Liver (tissue), 8 donors: ENCODE measurements at regions not wholly inside any gene's neighbourhood (a gene's known extent, or its start where the extent isn't known, plus 50 kb on each side); places are given as distances from the start of the nearest gene placed in this dataset.

ENCODE experiments used
- DNase-seq: peaks from one replicate; pipeline ENCODE4 v3.0.0-alpha.2; 2017; ENCODE audit warnings: low spot score
- H3K27ac ChIP-seq, 2 donors: one replicate each; pipeline ENCODE4 v1.7.0; 2013; ENCODE audit warnings: inconsistent platforms in 2 of 2, low read length in 2 of 2, control low read depth in 1 of 2, low read depth in 1 of 2, mild to moderate bottlenecking in 1 of 2
- H3K27me3 ChIP-seq, 4 donors: one replicate each; pipeline versions ENCODE4 v1.6.1 to v1.7.0; 2013; ENCODE audit warnings: low read length in 3 of 4, inconsistent platforms in 1 of 4, mild to moderate bottlenecking in 1 of 4, moderate library complexity in 1 of 4; ENCODE audit not compliant: control insufficient read depth in 4 of 4, insufficient read depth in 4 of 4
- H3K36me3 ChIP-seq, 4 donors: one replicate each; pipeline versions ENCODE4 v1.6.1 to v1.7.0; 2013; ENCODE audit warnings: low read length in 3 of 4, mild to moderate bottlenecking in 3 of 4, low read depth in 1 of 4, moderate library complexity in 1 of 4; ENCODE audit not compliant: control insufficient read depth in 4 of 4, insufficient read depth in 3 of 4
- H3K4me1 ChIP-seq, 4 donors: one replicate each; pipeline versions ENCODE4 v1.6.1 to v1.7.0; 2013; ENCODE audit warnings: low read length in 3 of 4, mild to moderate bottlenecking in 3 of 4, moderate library complexity in 1 of 4; ENCODE audit not compliant: control insufficient read depth in 4 of 4, insufficient read depth in 4 of 4
- H3K4me3 ChIP-seq, 3 donors: one replicate each; pipeline versions ENCODE4 v1.6.1 to v1.7.0; 2013; ENCODE audit warnings: low read length in 3 of 3, control low read depth in 1 of 3, low read depth in 1 of 3, mild to moderate bottlenecking in 1 of 3
- H3K9ac ChIP-seq, 2 donors: one replicate each; pipeline ENCODE4 v1.7.0; 2013; ENCODE audit warnings: low read length in 2 of 2, mild to moderate bottlenecking in 2 of 2, moderate library complexity in 2 of 2, control low read depth in 1 of 2, low read depth in 1 of 2
- H3K9me3 ChIP-seq, 4 donors: one replicate each; pipeline versions ENCODE4 v1.6.1 to v1.7.0; 2013; ENCODE audit warnings: low read length in 3 of 4; ENCODE audit not compliant: control insufficient read depth in 4 of 4
- ATF3 ChIP-seq: IDR thresholded peaks from 2 replicates; pipeline ENCODE4 v1.6.1; 2016; ENCODE audit warnings: antibody characterized with exemption
- CTCF ChIP-seq: fragments of 150-350 bp; IDR thresholded peaks from 2 replicates; pipeline ENCODE4 v1.5.1; 2017; ENCODE audit warnings: improper control_type of control experiment, low read depth, low read length; ENCODE audit not compliant: missing input control
- EGR1 ChIP-seq, 2 donors: IDR thresholded peaks; 2 replicates each; pipeline ENCODE4 v1.6.1; 2016 to 2018; ENCODE audit warnings: antibody characterized with exemption in 2 of 2, low read depth in 2 of 2
- FOXA1 ChIP-seq: IDR thresholded peaks from 2 replicates; pipeline ENCODE4 v1.6.1; 2016; ENCODE audit warnings: antibody characterized with exemption
- FOXA2 ChIP-seq: IDR thresholded peaks from 2 replicates; pipeline ENCODE4 v1.6.1; 2016; ENCODE audit warnings: antibody characterized with exemption
- GABPA ChIP-seq, 2 donors: IDR thresholded peaks in 1 of 2; conservative IDR thresholded peaks in 1 of 2; 2 replicates each; pipeline ENCODE4 v1.6.1; 2016; ENCODE audit warnings: antibody characterized with exemption in 2 of 2, mild to moderate bottlenecking in 1 of 2, moderate library complexity in 1 of 2
- HNF4A ChIP-seq, 2 donors: conservative IDR thresholded peaks; 2 replicates each; pipeline ENCODE4 v1.6.1; 2016; ENCODE audit warnings: antibody characterized with exemption in 2 of 2, mild to moderate bottlenecking in 2 of 2
- HNF4G ChIP-seq: IDR thresholded peaks from 2 replicates; pipeline ENCODE4 v1.6.1; 2016; ENCODE audit warnings: antibody characterized with exemption
- JUND ChIP-seq, 2 donors: IDR thresholded peaks; 2 replicates each; pipeline ENCODE4 v1.6.1; 2016; ENCODE audit warnings: antibody characterized with exemption in 2 of 2
- MAX ChIP-seq: IDR thresholded peaks from 2 replicates; pipeline ENCODE4 v1.6.1; 2016; ENCODE audit warnings: antibody characterized with exemption
- NR2F2 ChIP-seq: IDR thresholded peaks from 2 replicates; pipeline ENCODE4 v1.6.1; 2016; ENCODE audit warnings: antibody characterized with exemption
- RAD21 ChIP-seq, 2 donors: IDR thresholded peaks; 2 replicates each; pipeline ENCODE4 v1.6.1; 2016; ENCODE audit warnings: antibody characterized with exemption in 2 of 2, mild to moderate bottlenecking in 2 of 2
- REST ChIP-seq: IDR thresholded peaks from 2 replicates; pipeline ENCODE4 v1.6.1; 2016; ENCODE audit warnings: antibody characterized with exemption, mild to moderate bottlenecking
- SP1 ChIP-seq: IDR thresholded peaks from 2 replicates; pipeline ENCODE4 v1.6.1; 2018; ENCODE audit warnings: antibody characterized with exemption, mild to moderate bottlenecking
- TAF1 ChIP-seq: conservative IDR thresholded peaks from 2 replicates; pipeline ENCODE4 v1.6.1; 2016; ENCODE audit warnings: antibody characterized with exemption, mild to moderate bottlenecking
- YY1 ChIP-seq: IDR thresholded peaks from 2 replicates; pipeline ENCODE4 v1.6.1; 2016; ENCODE audit warnings: antibody characterized with exemption, mild to moderate bottlenecking
- ZBTB33 ChIP-seq: IDR thresholded peaks from 2 replicates; pipeline ENCODE4 v1.6.1; 2016; ENCODE audit warnings: antibody characterized with exemption
- WGBS: extraction: QIAGEN DNeasy Blood & Tissue Kit; methylation state at CpG from one replicate; pipeline ENCODE4 v1.1.7; 2013; 5-methylcytosine and 5-hydroxymethylcytosine counted together
- donor health status: healthy.
- donor health status: healthy.
- donor health status: healthy.
- donor health status: healthy.
- donor health status: healthy.

GRCh38 chr12:17326649-17327048 is 720.7 kb upstream of the LMO3 start (continued):
- no peak for TF ChIP-seq ATF3
- TF ChIP-seq FOXA2 = no peak
- no peak for TF ChIP-seq GABPA (IDR thresholded peaks at IDR 0.05 in 1 of 2, conservative IDR thresholded peaks at IDR 0.05 in 1 of 2)
- no peak for TF ChIP-seq NR2F2
- no peak for TF ChIP-seq HNF4A (conservative IDR thresholded peaks at IDR 0.05)

- no peaks in the 10 kb centered on the region for H3K27me3 ChIP-seq
- no peak overlapping the region for H3K9ac ChIP-seq
- WGBS = 76% methylated on average over 2 of the region's 2 CpGs
- H3K4me3 ChIP-seq = no peak overlapping the region
- DNase-seq = no peak
- H3K27ac ChIP-seq = no peak overlapping the region
- no peaks in the 10 kb centered on the region for H3K36me3 ChIP-seq
- no peaks in the 10 kb centered on the region for H3K4me1 ChIP-seq
- TF ChIP-seq FOXA1 (no peak), FOXA2 (no peak), YY1 (no peak), JUND (IDR thresholded peaks at IDR 0.05) (no peak), SP1 (no peak), GABPA (IDR thresholded peaks at IDR 0.05 in 1 of 2, conservative IDR thresholded peaks at IDR 0.05 in 1 of 2) (no peak), ZBTB33 (no peak), REST (no peak), HNF4G (no peak), EGR1 (IDR thresholded peaks at IDR 0.05; ENCODE audit: low read depth in 2 of 2) (no peak), TAF1 (no peak), ATF3 (no peak)
- H3K9me3 ChIP-seq = peaks cover 0 to 3% (median under 1%) of the 10 kb centered on the region in 4 donors
Measured at GRCh38 chr12:17322090-17322489, 716.1 kb upstream of the LMO3 start.

- Histone ChIP-seq H3K4me1 (no peaks in the 10 kb centered on the region), H3K27ac (no peak overlapping the region), H3K9ac (no peak overlapping the region), H3K27me3 (no peaks in the 10 kb centered on the region), H3K4me3 (no peak overlapping the region), H3K9me3 (peaks cover 0 to 3% (median 0%) of the 10 kb centered on the region in 4 donors), H3K36me3 (no peaks in the 10 kb centered on the region)
- 72% methylated on average over 7 of the region's 7 CpGs for WGBS
- DNase-seq = no peak
- TF ChIP-seq FOXA2 = no peak
- TF ChIP-seq NR2F2 = no peak
- TF ChIP-seq TAF1 = no peak
- TF ChIP-seq GABPA (IDR thresholded peaks at IDR 0.05 in 1 of 2, conservative IDR thresholded peaks at IDR 0.05 in 1 of 2) = no peak
- TF ChIP-seq SP1 = no peak
- no peak for TF ChIP-seq HNF4A (conservative IDR thresholded peaks at IDR 0.05)
- TF ChIP-seq CTCF = no peak
- no peak for TF ChIP-seq REST
- no peak for TF ChIP-seq RAD21 (IDR thresholded peaks at IDR 0.05)
- no peak for TF ChIP-seq HNF4G
- TF ChIP-seq MAX = no peak
Measured at GRCh38 chr12:17304503-17305347, 698.8 kb upstream of the LMO3 start.
